CD4-positive, alpha-beta T cell treated with Interleukin-4 for 1 hour (primary cell): ENCODE measurements at regions not wholly inside any gene's neighbourhood (a gene's known extent, or its start where the extent isn't known, plus 50 kb on each side); places are given as distances from the start of the nearest gene placed in this dataset.
"Not testable (repeated sequence)": the region's sequence is repeated elsewhere in the genome, so short reads cannot be mapped to it uniquely, and the experiment has no call there.

ENCODE experiments used
- DNase-seq, 2 donors: peaks; one replicate each; pipeline ENCODE4 v3.0.0-alpha.2; 2020 to 2022

GRCh38 chr5:8491254-8491653, 622.3 kb downstream of the MTRR start:
- no peak for DNase-seq

GRCh38 chr5:8493176-8493575, 624.2 kb downstream of the MTRR start:
- no peak for DNase-seq

GRCh38 chr5:8500426-8500825, 631.5 kb downstream of the MTRR start:
- no peak for DNase-seq

- no peak for DNase-seq
Observed at GRCh38 chr5:8505196-8505595, 636.2 kb downstream of the MTRR start.

GRCh38 chr5:8508231-8508630, 639.3 kb downstream of the MTRR start:
- no peak for DNase-seq

GRCh38 chr5:8516356-8516755, 647.4 kb downstream of the MTRR start:
- DNase-seq, result no peak

- no peak for DNase-seq
Observed at GRCh38 chr5:8517456-8517855, 648.5 kb downstream of the MTRR start.

GRCh38 chr5:8520917-8521316, 652.0 kb downstream of the MTRR start:
- no peak for DNase-seq

GRCh38 chr5:8521991-8522390, 653.0 kb downstream of the MTRR start:
- DNase-seq, result no peak

GRCh38 chr5:8522646-8523045, 653.7 kb downstream of the MTRR start:
- DNase-seq, result no peak

GRCh38 chr5:8523501-8523900, 654.6 kb downstream of the MTRR start:
- DNase-seq, result no peak

- DNase-seq, result no peak
Observed at GRCh38 chr5:8525819-8526218, 656.9 kb downstream of the MTRR start.

- no peak for DNase-seq
Observed at GRCh38 chr5:8528106-8528505, 659.2 kb downstream of the MTRR start.

GRCh38 chr5:8538821-8539220, 669.9 kb downstream of the MTRR start:
- DNase-seq, result no peak

GRCh38 chr5:8540317-8540716, 671.4 kb downstream of the MTRR start:
- no peak for DNase-seq

- DNase-seq, result no peak
Observed at GRCh38 chr5:8550921-8551320, 682.0 kb downstream of the MTRR start.

GRCh38 chr5:8553364-8553763, 684.4 kb downstream of the MTRR start:
- DNase-seq, result no peak

- DNase-seq, result no peak
Observed at GRCh38 chr5:8557728-8558127, 688.8 kb downstream of the MTRR start.

GRCh38 chr5:8560776-8561175, 691.8 kb downstream of the MTRR start:
- DNase-seq, result no peak

- no peak for DNase-seq
Observed at GRCh38 chr5:8561224-8561840, 692.4 kb downstream of the MTRR start.

- no peak for DNase-seq
Observed at GRCh38 chr5:8561854-8562253, 692.9 kb downstream of the MTRR start.

GRCh38 chr5:8563540-8563939, 694.6 kb downstream of the MTRR start:
- not testable (repeated sequence) for DNase-seq

- no peak for DNase-seq
Observed at GRCh38 chr5:8568858-8569257, 699.9 kb downstream of the MTRR start.

- no peak for DNase-seq
Observed at GRCh38 chr5:8570528-8570927, 701.6 kb downstream of the MTRR start.

- DNase-seq, result no peak
Observed at GRCh38 chr5:8576178-8576577, 707.2 kb downstream of the MTRR start.

- no peak for DNase-seq
Observed at GRCh38 chr5:8577792-8578191, 708.8 kb downstream of the MTRR start.
